H1 (cell line): ENCODE measurements at regions not wholly inside any gene's neighbourhood (a gene's known extent, or its start where the extent isn't known, plus 50 kb on each side); places are given as distances from the start of the nearest gene placed in this dataset.

ENCODE experiments used
- CTCF ChIA-PET: fragments of 300-600 bp; sonication (Branson Sonifier 250); formaldehyde crosslinking; loops from one replicate; lab custom pipeline; 2021; ENCODE audit not compliant: partially characterized antibody; lab: Charles Lee
- POLR2A ChIA-PET: fragments of 300-600 bp; sonication (Branson Sonifier 250); formaldehyde crosslinking; loops from one replicate; lab custom pipeline; 2021; ENCODE audit warnings: inconsistent platforms; ENCODE audit not compliant: partially characterized antibody; lab: Charles Lee
- DNase-seq, 2 experiments: peaks; one replicate each; pipeline versions ENCODE4 v3.0.0 to v3.0.0-alpha.2; 2010 to 2022; ENCODE audit warnings: low spot score in 2 of 2, low read depth in 1 of 2, mixed read lengths in 1 of 2
- FAIRE-seq: peaks from 2 replicates; lab custom pipeline; 2011; peaks lifted over from hg19 to GRCh38; lab: Jason Lieb, UNC
- H2AFZ ChIP-seq: 2 replicates; pipeline ENCODE4 v1.8.1; 2012; ENCODE audit warnings: low read length, inconsistent platforms
- H2AK5ac ChIP-seq: 2 replicates; pipeline ENCODE4 v1.6.1; 2013; ENCODE audit warnings: low read depth, low read length
- H2BK120ac ChIP-seq: replicated peaks from 2 replicates; pipeline ENCODE3; 2013; ENCODE audit warnings: low read depth, low read length, inconsistent platforms
- H2BK12ac ChIP-seq: 2 replicates; pipeline ENCODE4 v1.6.1; 2013; ENCODE audit warnings: low read depth, low read length
- H2BK15ac ChIP-seq: 2 replicates; pipeline ENCODE4 v1.6.1; 2013; ENCODE audit warnings: low read length
- H2BK20ac ChIP-seq: 2 replicates; pipeline ENCODE4 v1.6.1; 2013; ENCODE audit warnings: low read length
- H2BK5ac ChIP-seq: 2 replicates; pipeline ENCODE4 v1.6.1; 2013; ENCODE audit warnings: low read depth, low read length
- H3K14ac ChIP-seq: 2 replicates; pipeline ENCODE4 v1.6.1; 2013; ENCODE audit warnings: inconsistent platforms; ENCODE audit not compliant: insufficient read length
- H3K18ac ChIP-seq: 2 replicates; pipeline ENCODE4 v1.6.1; 2013; ENCODE audit warnings: low read length; ENCODE audit errors: extremely low read depth
- H3K23ac ChIP-seq: 2 replicates; pipeline ENCODE4 v1.6.1; 2013; ENCODE audit warnings: inconsistent platforms; ENCODE audit not compliant: insufficient read length
- H3K23me2 ChIP-seq: 2 replicates; pipeline ENCODE4 v1.6.1; 2013; ENCODE audit warnings: low read depth, low read length
- H3K27ac ChIP-seq: 2 replicates; pipeline ENCODE4 v1.6.1; 2011; ENCODE audit warnings: low read depth, low read length, inconsistent platforms
- H3K27me3 ChIP-seq, 4 experiments: replicated peaks in 1 of 4; 1 replicate in 1 of 4; 2 replicates in 3 of 4; pipeline versions ENCODE4 v1.6.1 to v1.8.1; 2011 to 2013; ENCODE audit warnings: low read length in 3 of 4, mild to moderate bottlenecking in 3 of 4, inconsistent platforms in 2 of 4, mixed read lengths in 2 of 4, moderate library complexity in 1 of 4; ENCODE audit not compliant: control insufficient read depth in 3 of 4, insufficient read depth in 3 of 4; ENCODE audit errors: extremely low read depth in 1 of 4
- H3K36me3 ChIP-seq, 4 experiments: 2 replicates each; pipeline versions ENCODE4 v1.6.1 to v1.8.1; 2011 to 2013; ENCODE audit warnings: mild to moderate bottlenecking in 4 of 4, low read length in 3 of 4, moderate library complexity in 2 of 4, control low read depth in 1 of 4, inconsistent platforms in 1 of 4; ENCODE audit not compliant: insufficient read depth in 4 of 4, control insufficient read depth in 2 of 4
- H3K4ac ChIP-seq: replicated peaks from 2 replicates; pipeline ENCODE3; 2013; ENCODE audit warnings: low read length, low read depth, mixed read lengths, inconsistent platforms; ENCODE audit not compliant: insufficient read length
- H3K4me1 ChIP-seq, 4 experiments: replicated peaks in 1 of 4; 1 replicate in 1 of 4; 2 replicates in 3 of 4; pipeline versions ENCODE4 v1.6.1 to v1.8.1; 2011 to 2013; ENCODE audit warnings: low read length in 3 of 4, inconsistent platforms in 2 of 4, mixed read lengths in 1 of 4; ENCODE audit not compliant: insufficient read depth in 4 of 4, control insufficient read depth in 3 of 4
- H3K4me2 ChIP-seq, 2 experiments: 2 replicates each; pipeline versions ENCODE4 v1.6.1 to v1.8.1; 2011 to 2013; ENCODE audit warnings: low read depth in 2 of 2, low read length in 2 of 2, control low read depth in 1 of 2, inconsistent platforms in 1 of 2, mild to moderate bottlenecking in 1 of 2; ENCODE audit not compliant: insufficient read depth in 1 of 2
- H3K4me3 ChIP-seq, 4 experiments: fragments of 200-600, 300-600 bp in 1 of 4; sonication (generic), shearing (Covaris generic), sonication (Bioruptor Twin) in 1 of 4; 2 replicates each; pipeline versions ENCODE4 v1.5.1 to v1.8.1; 2011 to 2016; ENCODE audit warnings: low read length in 4 of 4, low read depth in 3 of 4, control low read depth in 2 of 4, inconsistent platforms in 2 of 4, mild to moderate bottlenecking in 2 of 4, mixed read lengths in 1 of 4, moderate library complexity in 1 of 4; ENCODE audit not compliant: insufficient read depth in 2 of 4; ENCODE audit errors: extremely low read depth in 1 of 4
- H3K56ac ChIP-seq: replicated peaks from 2 replicates; pipeline ENCODE3; 2013; ENCODE audit warnings: low read depth, mild to moderate bottlenecking, mixed read lengths, low read length, inconsistent platforms; ENCODE audit not compliant: insufficient read length
- H3K79me1 ChIP-seq: 2 replicates; pipeline ENCODE4 v1.6.1; 2013; ENCODE audit warnings: low read depth, low read length, control low read depth
- H3K79me2 ChIP-seq, 2 experiments: 2 replicates each; pipeline versions ENCODE4 v1.6.1 to v1.8.1; 2012 to 2013; ENCODE audit warnings: low read length in 2 of 2, mild to moderate bottlenecking in 2 of 2, inconsistent platforms in 1 of 2; ENCODE audit not compliant: insufficient read depth in 2 of 2, control insufficient read depth in 1 of 2
- H3K9ac ChIP-seq, 4 experiments: replicated peaks in 1 of 4; 1 replicate in 1 of 4; 2 replicates in 3 of 4; pipeline versions ENCODE4 v1.6.1 to v1.8.1; 2011 to 2013; ENCODE audit warnings: low read depth in 3 of 4, low read length in 3 of 4, control low read depth in 2 of 4, mild to moderate bottlenecking in 2 of 4, moderate library complexity in 2 of 4, inconsistent platforms in 1 of 4; ENCODE audit errors: extremely low read depth in 1 of 4
- H3K9me3 ChIP-seq, 2 experiments: 2 replicates each; pipeline versions ENCODE4 v1.6.1 to v1.8.1; 2012 to 2013; ENCODE audit warnings: mild to moderate bottlenecking in 2 of 2, moderate library complexity in 2 of 2, control low read depth in 1 of 2, inconsistent platforms in 1 of 2, low read depth in 1 of 2, low read length in 1 of 2, mixed read lengths in 1 of 2; ENCODE audit not compliant: insufficient read depth in 2 of 2
- H4K20me1 ChIP-seq, 2 experiments: replicated peaks in 1 of 2; 2 replicates each; pipeline versions ENCODE3 to v1.8.1; 2011 to 2013; ENCODE audit warnings: inconsistent platforms in 2 of 2, low read length in 2 of 2, mild to moderate bottlenecking in 1 of 2; ENCODE audit not compliant: insufficient read depth in 2 of 2, control insufficient read depth in 1 of 2
- H4K5ac ChIP-seq: 2 replicates; pipeline ENCODE4 v1.6.1; 2013; ENCODE audit warnings: low read length, low read depth, mixed read lengths, inconsistent platforms; ENCODE audit not compliant: insufficient read length
- H4K8ac ChIP-seq: 2 replicates; pipeline ENCODE4 v1.8.0; 2013; ENCODE audit warnings: mild to moderate bottlenecking, moderate library complexity, low read length, inconsistent platforms; ENCODE audit not compliant: insufficient read depth; ENCODE audit errors: extremely low read depth
- H4K91ac ChIP-seq: replicated peaks from 2 replicates; pipeline ENCODE3; 2013; ENCODE audit warnings: low read length, mixed read lengths, inconsistent platforms; ENCODE audit not compliant: insufficient read length
- RBBP5 ChIP-seq: IDR thresholded peaks from 2 replicates; pipeline ENCODE4 v1.7.1; 2012; ENCODE audit warnings: low read depth, mild to moderate bottlenecking, inconsistent platforms, low read length, moderate library complexity, borderline replicate concordance
- TCF12 ChIP-seq: IDR thresholded peaks from 2 replicates; pipeline ENCODE4 v1.6.1; 2011; ENCODE audit warnings: low read depth, mild to moderate bottlenecking, low read length
- WGBS, 2 experiments: shearing (Covaris generic) in 1 of 2; methylation state at CpG; one replicate each; pipeline versions ENCODE4 v1.1.6 to v1.1.7; 2013 to 2015; ENCODE audit warnings: low lambda C conversion rate in 2 of 2, mixed read lengths in 2 of 2, inconsistent platforms in 1 of 2, low coverage in 1 of 2, missing lambda C conversion rate in 1 of 2; ENCODE audit not compliant: insufficient replicate concordance in 2 of 2, insufficient coverage in 1 of 2, insufficient read length in 1 of 2; ENCODE audit errors: extremely low coverage in 1 of 2, missing lambda C conversion rate in 1 of 2; 5-methylcytosine and 5-hydroxymethylcytosine counted together

- no peak overlapping the region for H3K27ac ChIP-seq
- no peak overlapping the region for H2BK15ac ChIP-seq
- no peak overlapping the region for H2BK12ac ChIP-seq
- no peaks in the 10 kb centered on the region for H3K9me3 ChIP-seq
- no peak overlapping the region for H4K91ac ChIP-seq
- FAIRE-seq = no peak
- TF ChIP-seq TCF12 = no peak
- TF ChIP-seq RBBP5 = no peak
- peaks cover 0 to 2% (median 0%) of the 10 kb centered on the region in 4 experiments; a peak in 1 of 7 replicates for H3K27me3 ChIP-seq
- H3K23ac ChIP-seq = no peak overlapping the region
- no peak overlapping the region for H3K56ac ChIP-seq
- POLR2A ChIA-PET = no interaction called here
- no peak overlapping the region for H4K5ac ChIP-seq
- H3K4me3 ChIP-seq = no peak overlapping the region
- no peaks in the 10 kb centered on the region for H3K79me1 ChIP-seq
- no peaks in the 10 kb centered on the region for H3K36me3 ChIP-seq
- CTCF ChIA-PET = interaction anchor here (0.6 kb wide), 1 partner anchor 587 kb away, joined by 3 read pairs; no protein-coding TSS in a partner anchor
- no peak overlapping the region for H2BK20ac ChIP-seq
- no peaks in the 10 kb centered on the region for H3K23me2 ChIP-seq
- H4K8ac ChIP-seq = no peak overlapping the region
- no peak overlapping the region for H3K9ac ChIP-seq
- WGBS, 2 experiments = 94% methylated on average over 4 of the region's 4 CpGs; no CpG with 5 or more reads in 1 of the 2 experiments
- no peaks in the 10 kb centered on the region for H3K4me1 ChIP-seq
- no peaks in the 10 kb centered on the region for H4K20me1 ChIP-seq
- DNase-seq = no peak
- H3K79me2 ChIP-seq = no peaks in the 10 kb centered on the region
- H2AFZ ChIP-seq = no peak overlapping the region
- no peak overlapping the region for H3K14ac ChIP-seq
- no peak overlapping the region for H2BK5ac ChIP-seq
- H3K4me2 ChIP-seq = no peak overlapping the region
- H2BK120ac ChIP-seq = no peak overlapping the region
- no peak overlapping the region for H3K4ac ChIP-seq
- no peak overlapping the region for H2AK5ac ChIP-seq
- H3K18ac ChIP-seq = no peak overlapping the region
Measured at GRCh38 chr5:117809251-117809650, 1179.1 kb downstream of the DTWD2 start.
